RKO (cell line): ENCODE measurements at regions not wholly inside any gene's neighbourhood (a gene's known extent, or its start where the extent isn't known, plus 50 kb on each side); places are given as distances from the start of the nearest gene placed in this dataset.

Source experiments
- DNase-seq: peaks from one replicate; pipeline ENCODE4 v3.0.0-alpha.2; 2016; ENCODE audit warnings: low spot score

DNA sequence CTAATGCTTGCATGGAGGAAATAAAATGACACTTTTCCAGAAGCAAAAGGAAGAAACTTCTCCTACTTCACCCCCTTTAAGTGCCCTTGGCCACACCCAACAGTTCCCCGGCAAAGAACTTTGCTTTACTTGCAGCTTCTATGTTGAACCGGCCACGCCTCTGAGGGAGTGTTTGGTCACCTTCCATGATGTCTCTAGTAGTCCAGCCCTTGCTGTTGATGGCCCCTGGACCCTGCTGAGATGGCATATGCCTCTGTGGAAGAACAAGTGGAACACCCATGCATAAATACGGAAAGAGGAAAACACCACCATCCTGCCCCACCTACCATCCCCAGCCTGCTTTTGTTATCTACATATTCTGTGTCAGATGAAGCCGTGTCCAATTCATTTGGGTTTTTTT is 218.3 kb upstream of the POU3F3 start:
- no peak for DNase-seq

GRCh38 chr2:104638190-104638858 is 215.6 kb upstream of the POU3F3 start:
- no peak for DNase-seq

DNA sequence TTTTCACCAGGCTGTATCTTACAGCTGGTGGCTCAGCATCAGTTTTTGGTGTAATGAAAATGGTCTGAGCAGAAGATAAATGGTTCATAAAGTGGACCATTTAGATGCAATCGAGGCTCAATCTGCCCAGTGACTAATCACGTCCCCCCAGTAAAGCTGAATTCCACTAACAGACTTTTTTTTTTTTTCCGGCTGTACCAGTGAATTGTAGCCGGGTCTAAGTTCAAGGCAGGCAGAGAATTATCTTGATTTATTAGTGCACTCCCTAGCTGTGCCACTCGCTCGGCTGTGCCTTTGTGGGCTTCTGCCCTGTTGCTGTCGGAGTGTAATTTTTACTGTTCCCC is 215.1 kb upstream of the POU3F3 start:
- no peak for DNase-seq

- no peak for DNase-seq
Measured at GRCh38 chr2:104641786-104642185, 212.1 kb upstream of the POU3F3 start.

- no peak for DNase-seq
Measured at GRCh38 chr2:104648376-104648775, 205.5 kb upstream of the POU3F3 start.

DNA sequence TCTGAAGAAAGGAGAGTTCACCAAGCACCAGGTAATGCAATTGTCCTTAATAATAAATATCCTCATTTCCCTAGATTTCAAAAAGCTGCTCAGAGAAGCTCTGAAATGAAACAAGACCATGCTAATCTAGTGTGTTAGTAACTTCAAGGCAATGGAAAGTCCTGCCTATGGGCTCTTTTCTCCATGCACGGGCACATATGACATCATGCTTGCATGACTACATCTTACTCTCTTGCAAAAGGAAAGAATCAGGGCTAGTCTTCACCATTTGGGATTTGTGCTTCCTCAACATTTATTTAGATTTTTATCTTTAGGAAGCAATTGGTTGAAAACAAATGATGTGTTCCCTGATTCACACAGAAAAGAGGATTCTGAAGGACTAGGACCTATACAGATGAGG is 204.0 kb upstream of the POU3F3 start:
- DNase-seq = no peak

GRCh38 chr2:104650405-104650996 is 203.4 kb upstream of the POU3F3 start:
- DNase-seq = no peak

DNA sequence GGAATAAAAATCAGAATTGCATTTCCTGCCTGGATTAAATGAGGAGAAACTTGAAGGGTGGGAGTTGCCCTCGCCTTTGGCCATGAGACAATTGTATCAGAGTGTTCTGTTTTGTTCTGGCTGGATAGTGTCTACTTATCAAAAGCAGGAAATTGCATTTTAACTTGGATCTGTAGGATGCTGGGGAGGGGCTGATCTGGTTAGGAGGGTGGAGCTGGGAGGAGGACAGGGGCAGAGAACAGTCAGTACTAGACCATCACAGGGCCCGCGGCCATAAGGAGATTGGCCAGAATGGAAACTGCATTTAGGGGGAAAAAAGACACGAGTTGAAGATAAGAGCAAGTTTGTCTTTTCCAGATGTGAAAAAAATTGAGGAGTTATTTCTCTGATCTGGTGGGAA is 199.1 kb upstream of the POU3F3 start:
- DNase-seq = no peak

DNA sequence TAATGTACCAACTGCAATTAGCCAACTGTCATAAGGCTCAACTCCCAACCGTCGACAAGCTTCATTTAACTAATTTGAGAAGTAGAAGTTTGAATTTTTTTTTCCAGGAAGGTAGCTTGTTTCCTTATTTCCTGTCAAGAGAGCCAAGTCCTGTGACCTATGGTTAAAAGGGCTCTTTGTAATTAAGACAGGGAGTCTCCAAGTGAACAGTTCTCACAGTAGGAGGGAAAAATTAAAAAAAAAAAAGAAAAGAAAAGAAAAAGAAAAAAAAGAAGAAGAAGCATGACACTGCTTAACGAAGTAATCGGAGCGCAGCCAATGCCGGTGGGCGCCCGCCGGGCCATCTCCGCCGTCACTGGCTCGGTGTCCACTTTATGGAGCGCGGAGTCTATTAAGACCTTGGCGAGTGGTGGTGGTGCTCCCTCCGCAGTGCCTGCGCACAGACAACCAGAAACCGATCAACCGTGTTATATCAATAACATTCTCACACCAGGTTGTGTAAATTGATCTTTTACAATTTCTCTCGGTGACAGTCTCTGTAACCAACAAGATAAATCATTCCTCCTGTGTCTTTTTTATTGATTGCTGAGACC is 197.2 kb upstream of the POU3F3 start:
- DNase-seq = no peak

DNA sequence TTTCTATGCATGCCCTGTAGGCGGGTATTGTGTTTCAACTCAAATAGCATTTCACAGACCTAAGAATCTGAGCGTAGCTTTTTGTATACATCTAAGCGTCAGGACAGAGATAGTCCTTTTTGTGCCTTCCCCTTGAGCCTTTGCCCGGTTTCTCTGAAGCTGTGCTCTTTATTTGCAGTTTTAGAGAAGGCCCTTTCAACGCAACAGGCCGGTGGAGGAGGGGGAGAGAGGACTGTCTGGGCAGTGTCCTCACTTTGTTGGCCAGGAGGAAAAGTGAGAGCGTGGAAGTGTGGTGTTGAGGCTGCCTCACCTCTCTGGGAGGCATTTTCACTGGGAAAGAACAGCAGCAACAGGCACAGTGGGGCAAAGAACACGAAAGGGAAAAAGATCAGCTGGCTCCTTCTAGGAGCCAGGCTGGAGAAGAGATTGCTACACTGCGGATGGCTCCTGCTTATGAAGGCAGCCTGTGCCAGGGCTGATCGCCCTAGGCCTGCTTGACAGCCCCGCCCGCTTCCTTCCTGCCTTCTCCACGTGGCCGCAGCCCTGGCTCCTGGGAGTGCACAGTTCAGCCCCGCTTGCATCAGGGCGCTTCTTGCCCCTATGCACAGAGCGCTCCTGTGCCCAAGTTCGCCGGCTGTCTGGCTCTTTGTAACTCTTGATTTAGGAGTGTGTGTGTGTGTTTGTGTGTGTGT is 195.6 kb upstream of the POU3F3 start:
- no peak for DNase-seq

GRCh38 chr2:104658904-104659591 is 194.9 kb upstream of the POU3F3 start:
- DNase-seq = no peak

DNA sequence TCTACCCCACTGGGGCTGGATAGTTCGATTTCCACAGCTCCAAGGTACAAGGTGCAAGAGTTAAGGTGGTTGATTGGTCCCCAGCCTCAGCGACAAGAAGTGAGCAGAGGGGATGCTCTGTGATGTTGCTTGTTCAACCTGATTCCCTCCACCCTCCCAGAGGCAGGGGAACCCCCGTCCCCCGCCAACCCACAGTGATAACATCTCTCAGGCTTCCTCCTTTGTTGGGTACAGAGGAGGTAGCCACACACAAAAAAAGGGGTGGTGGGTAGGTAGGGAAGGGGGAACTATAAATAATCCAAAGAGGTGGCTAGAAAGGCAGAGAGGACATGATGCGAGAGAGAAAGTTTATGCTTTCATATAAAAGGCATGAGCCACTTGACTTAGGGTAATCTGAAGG is 192.9 kb upstream of the POU3F3 start:
- DNase-seq = no peak

DNA sequence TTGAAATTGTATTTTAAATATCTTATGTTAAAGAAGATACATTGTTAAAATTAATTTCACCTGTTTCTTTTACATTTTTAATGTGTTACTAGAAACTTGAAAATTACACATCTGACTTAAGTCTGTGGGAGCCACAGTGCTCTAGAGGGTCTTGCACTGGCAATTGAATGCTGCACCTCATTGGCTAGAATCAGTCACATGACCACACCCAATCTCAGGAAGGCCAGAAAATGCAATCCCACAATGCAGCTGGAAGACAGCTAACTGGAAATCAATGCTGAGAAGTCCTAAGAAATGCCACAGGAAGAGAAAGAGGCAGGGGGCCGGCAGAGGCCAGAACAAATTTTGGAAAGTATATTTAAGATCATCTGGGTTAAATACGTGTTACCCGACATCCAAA is 189.2 kb upstream of the POU3F3 start:
- no peak for DNase-seq

- DNase-seq = no peak
Measured at GRCh38 chr2:104668631-104669030, 185.3 kb upstream of the POU3F3 start.

DNA sequence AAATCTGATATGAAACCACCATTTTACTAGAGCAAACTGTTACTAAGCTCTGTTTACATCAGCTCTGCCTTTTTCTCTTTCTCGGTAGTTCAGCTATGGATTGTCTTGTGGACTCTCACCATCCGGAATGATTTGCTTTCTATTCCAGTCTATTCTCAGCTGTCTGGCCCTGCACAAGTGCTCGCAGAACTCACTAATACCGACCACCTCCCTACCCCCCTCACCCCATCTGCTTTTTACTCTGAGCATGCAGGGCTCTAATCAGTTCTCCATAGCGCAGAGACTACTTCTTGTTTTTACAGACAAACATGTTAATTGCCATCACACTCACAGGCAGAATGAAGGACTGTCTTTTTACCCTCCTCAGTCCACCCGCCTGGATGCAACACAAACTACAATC is 180.7 kb upstream of the POU3F3 start:
- no peak for DNase-seq

GRCh38 chr2:104678181-104678580 is 175.7 kb upstream of the POU3F3 start:
- DNase-seq = no peak

- no peak for DNase-seq
Measured at GRCh38 chr2:104685591-104685990, 168.3 kb upstream of the POU3F3 start.

DNA sequence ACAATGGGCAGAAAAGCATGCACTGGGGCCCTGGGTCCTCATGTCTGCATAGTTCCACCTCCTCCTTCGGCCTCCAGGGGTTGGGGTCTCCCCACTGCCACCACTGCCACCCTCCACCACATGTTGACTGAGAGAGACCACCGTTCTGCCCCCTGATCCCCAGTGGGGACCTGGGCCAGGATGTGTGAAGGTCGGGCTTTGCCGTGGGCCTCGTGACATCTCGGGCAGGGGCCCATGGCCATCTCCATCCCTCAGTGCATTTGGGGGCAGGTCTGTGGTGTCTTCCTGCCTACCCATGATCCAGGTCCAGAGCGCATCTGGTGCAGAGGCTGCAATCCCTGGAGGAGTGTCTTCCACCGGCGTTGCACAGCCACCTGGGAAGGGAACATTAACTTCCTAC is 166.8 kb upstream of the POU3F3 start:
- DNase-seq = no peak

DNA sequence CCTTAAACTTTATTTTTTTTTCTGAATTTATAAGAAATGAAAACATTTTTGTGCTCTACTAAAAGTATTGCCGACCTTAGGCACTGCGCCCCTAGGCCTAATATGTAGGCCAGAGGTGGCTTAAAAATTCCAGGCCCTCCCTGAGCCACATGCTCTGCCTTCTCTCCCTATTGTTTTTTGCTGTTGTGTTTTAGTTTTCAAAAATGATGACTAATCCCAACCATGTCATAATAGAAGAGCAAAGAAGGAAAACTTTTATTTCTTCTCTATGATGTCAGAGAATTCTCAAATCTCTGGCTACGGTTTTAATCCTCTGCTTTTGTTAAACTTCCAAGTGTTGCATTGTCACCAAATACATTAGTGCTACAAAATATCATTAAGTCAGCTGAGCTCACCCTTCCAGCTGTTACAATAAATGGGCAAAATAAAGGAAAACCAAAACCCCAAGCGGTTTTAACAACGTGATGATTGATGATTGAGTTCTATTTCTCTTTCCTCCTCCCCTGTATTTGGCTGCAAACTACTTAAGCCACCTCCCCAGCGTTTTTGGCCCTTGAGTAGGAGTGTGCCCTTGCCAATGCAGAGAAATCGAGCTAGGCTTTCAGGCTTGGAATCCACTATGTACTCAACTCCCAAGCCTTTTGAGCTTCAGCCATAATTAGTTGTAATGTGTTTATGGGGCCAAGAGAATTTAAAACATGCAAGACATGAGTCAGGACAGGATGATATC is 163.5 kb upstream of the POU3F3 start:
- no peak for DNase-seq

DNA sequence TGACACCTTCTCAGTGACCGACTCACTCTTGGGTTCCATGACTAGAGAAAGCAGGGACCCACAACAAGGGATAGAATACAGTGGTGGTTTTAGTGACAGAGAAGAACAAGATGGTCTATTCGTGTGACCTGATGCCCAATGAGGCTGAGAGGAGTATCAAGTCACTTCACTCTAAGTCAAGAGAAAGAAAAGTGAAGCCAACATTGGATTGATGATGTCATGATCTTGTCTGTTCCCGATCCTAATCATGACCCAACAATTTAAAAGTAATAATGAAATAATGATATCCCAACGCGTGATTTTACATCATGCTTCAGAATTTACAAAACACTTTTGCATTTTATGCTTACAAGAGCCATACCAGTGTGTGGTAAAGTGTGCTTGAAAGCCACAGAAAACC is 155.6 kb upstream of the POU3F3 start:
- DNase-seq = no peak

GRCh38 chr2:104701411-104701911 is 152.5 kb upstream of the POU3F3 start:
- DNase-seq = no peak
